ENCODE measurements at regions not wholly inside any gene's neighbourhood (a gene's known extent, or its start where the extent isn't known, plus 50 kb on each side); places are given as distances from the start of the nearest gene placed in this dataset.

DNA sequence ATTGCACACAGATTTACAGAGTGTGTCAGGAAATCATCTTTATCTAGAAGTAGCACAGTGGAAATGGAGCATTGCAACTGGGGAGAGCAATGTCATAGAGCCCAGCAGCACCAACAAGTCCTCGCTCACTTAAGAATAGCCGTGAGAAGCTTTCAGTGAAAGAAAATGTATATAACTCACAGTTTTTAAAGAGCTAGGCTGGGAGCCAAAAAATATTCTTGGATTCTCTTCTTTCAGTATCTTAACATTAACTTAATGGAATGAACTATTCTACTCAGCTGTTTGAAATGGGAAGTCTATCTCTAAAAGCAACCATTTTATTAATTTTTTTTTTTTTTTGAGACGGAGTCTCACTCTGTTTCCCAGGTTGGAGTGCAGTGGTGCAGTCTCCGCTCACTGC, 329.6 kb downstream of the COG6 start:
- intact Hi-C loops (cut with DNase I), result no loop called here
- TF ChIP-seq, protein P1, sequence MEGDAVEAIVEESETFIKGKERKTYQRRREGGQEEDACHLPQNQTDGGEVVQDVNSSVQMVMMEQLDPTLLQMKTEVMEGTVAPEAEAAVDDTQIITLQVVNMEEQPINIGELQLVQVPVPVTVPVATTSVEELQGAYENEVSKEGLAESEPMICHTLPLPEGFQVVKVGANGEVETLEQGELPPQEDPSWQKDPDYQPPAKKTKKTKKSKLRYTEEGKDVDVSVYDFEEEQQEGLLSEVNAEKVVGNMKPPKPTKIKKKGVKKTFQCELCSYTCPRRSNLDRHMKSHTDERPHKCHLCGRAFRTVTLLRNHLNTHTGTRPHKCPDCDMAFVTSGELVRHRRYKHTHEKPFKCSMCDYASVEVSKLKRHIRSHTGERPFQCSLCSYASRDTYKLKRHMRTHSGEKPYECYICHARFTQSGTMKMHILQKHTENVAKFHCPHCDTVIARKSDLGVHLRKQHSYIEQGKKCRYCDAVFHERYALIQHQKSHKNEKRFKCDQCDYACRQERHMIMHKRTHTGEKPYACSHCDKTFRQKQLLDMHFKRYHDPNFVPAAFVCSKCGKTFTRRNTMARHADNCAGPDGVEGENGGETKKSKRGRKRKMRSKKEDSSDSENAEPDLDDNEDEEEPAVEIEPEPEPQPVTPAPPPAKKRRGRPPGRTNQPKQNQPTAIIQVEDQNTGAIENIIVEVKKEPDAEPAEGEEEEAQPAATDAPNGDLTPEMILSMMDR (IDR thresholded peaks at IDR 0.05), result no peak
- Histone ChIP-seq H3K9me3 (no peaks in the 10 kb centered on the region), H3K27ac (no peak overlapping the region), H3K27me3 (no peaks in the 10 kb centered on the region), H3K36me3 (no peaks in the 10 kb centered on the region), H3K4me1 (no peaks in the 10 kb centered on the region), H3K4me3 (no peak overlapping the region)
- no peak for FAIRE-seq
- no peak for ATAC-seq
- 91 to 98% methylated on average over 4 of the region's 4 CpGs for WGBS, 2 donors
- DNase-seq, result no peak

DNA sequence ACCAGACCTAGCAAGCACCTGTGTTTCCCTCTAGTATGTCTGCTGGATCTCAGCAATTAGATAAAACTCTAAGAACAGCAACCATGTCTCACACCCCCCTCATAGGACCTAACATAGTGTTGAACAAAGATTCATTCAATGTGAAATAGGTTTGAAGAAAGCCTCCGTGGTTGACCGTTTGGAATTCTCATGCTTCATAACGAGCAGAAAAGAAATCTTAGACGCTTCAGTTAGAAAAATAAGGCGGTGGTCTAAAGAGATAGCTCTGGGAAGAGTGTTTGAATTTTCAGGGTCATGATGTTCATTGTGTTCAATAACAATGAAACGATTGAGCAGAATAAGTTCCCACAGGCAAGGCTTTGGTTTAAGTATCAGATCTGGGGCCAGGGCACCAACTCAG, 332.9 kb downstream of the COG6 start:
- DNase-seq (no peak), FAIRE-seq (no peak), ATAC-seq (no peak)
- 77 to 89% methylated on average over 6 of the region's 6 CpGs for WGBS, 2 donors
- no peak overlapping the region for H3K4me3 ChIP-seq
- H3K36me3 ChIP-seq, result no peaks in the 10 kb centered on the region
- H3K27ac ChIP-seq, result no peak overlapping the region
- intact Hi-C loops (cut with DNase I), result no loop called here
- no peaks in the 10 kb centered on the region for H3K4me1 ChIP-seq
- no peaks in the 10 kb centered on the region for H3K27me3 ChIP-seq
- TF ChIP-seq, protein P1 (IDR thresholded peaks at IDR 0.05), result no peak
- H3K9me3 ChIP-seq, result no peaks in the 10 kb centered on the region

DNA sequence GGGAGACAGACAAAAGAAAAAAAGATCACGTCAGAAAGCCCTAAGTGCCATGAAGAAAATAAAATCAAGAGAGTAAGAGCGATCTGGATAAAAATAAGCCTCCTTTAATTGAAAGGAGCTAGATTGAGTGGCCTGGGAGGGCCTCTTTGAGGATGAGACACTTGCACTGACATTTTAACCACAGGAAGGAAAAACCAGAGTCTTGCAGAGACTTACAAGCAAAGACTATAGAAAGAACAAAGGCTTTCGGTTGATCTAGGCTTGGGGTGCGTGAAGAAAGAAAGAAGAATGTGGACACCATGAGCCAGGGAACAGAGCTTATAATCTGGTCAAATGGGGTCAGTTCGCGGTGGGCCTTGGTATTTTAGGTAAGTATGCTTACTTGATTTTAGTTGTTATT, 342.7 kb downstream of the COG6 start:
- FAIRE-seq, result no peak
- ATAC-seq, result no peak
- no peak for DNase-seq
- 92 to 93% methylated on average over 6 of the region's 6 CpGs for WGBS, 2 donors
- Histone ChIP-seq H3K27me3 (no peaks in the 10 kb centered on the region), H3K4me1 (no peaks in the 10 kb centered on the region), H3K36me3 (no peaks in the 10 kb centered on the region), H3K4me3 (no peak overlapping the region), H3K27ac (no peak overlapping the region), H3K9me3 (no peaks in the 10 kb centered on the region)
- TF ChIP-seq, protein P1 (IDR thresholded peaks at IDR 0.05), result no peak
- intact Hi-C loops (cut with DNase I), result no loop called here

DNA sequence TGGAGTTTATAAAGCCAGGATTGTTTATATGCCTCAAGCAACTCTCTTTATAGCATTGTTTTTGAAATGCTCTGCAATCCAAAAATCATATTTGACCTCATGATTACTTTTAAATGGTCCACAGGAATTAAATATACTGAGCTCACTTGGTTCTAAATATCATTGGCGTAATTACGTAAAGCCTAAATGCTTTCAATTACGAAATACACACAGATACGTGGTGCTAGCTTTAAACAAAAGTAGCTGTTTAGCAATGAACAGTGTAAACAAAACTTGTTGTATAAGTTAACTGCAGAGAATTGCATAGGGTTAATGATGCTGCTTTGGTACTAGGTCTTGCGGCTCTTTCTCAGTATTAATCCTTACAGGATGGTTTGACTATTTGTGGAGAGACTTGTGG, 346.6 kb downstream of the COG6 start:
- Histone ChIP-seq H3K4me3 (no peak overlapping the region), H3K4me1 (no peaks in the 10 kb centered on the region), H3K36me3 (no peaks in the 10 kb centered on the region), H3K9me3 (no peaks in the 10 kb centered on the region), H3K27ac (no peak overlapping the region), H3K27me3 (no peaks in the 10 kb centered on the region)
- no peak for FAIRE-seq
- intact Hi-C loops (cut with DNase I), result no loop called here
- 88 to 92% methylated on average over 5 of the region's 5 CpGs for WGBS, 2 donors
- ATAC-seq, result no peak
- TF ChIP-seq, protein P1 (IDR thresholded peaks at IDR 0.05), result no peak
- DNase-seq, result no peak

DNA sequence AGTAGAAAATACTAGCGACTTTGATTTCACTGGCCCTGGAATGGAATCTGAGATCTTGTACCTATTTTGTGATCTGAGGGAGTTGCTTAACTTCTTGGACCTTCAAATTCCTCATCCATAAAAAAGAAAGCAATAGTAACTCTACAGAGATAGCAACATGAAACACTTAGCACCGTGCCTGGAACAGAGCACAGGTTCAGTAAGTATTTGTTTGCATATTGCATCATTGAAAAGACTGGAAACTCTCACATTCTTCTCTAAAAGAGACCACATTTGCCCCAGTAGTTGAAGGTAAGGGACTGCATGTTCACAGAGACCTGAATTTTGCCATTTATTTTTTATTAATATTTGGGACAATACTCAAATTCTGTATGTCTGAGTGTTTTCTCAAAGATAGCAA, 358.1 kb downstream of the COG6 start:
- WGBS, 2 donors, result 60 to 63% methylated on average over 2 of the region's 2 CpGs
- TF ChIP-seq, protein P1 (IDR thresholded peaks at IDR 0.05), result no peak
- no peak overlapping the region for H3K4me3 ChIP-seq
- ATAC-seq, result no peak
- no peaks in the 10 kb centered on the region for H3K9me3 ChIP-seq
- FAIRE-seq, result no peak
- H3K27ac ChIP-seq, result no peak overlapping the region
- no peak for DNase-seq
- no peaks in the 10 kb centered on the region for H3K27me3 ChIP-seq
- peaks cover 0 to 12% (median 0%) of the 10 kb centered on the region in 3 donors for H3K4me1 ChIP-seq
- intact Hi-C loops (cut with DNase I), result no loop called here
- H3K36me3 ChIP-seq, result no peaks in the 10 kb centered on the region

Measured in pancreas (tissue), 10 donors.